GM21723 (cell line): ENCODE measurements at regions not wholly inside any gene's neighbourhood (a gene's known extent, or its start where the extent isn't known, plus 50 kb on each side); places are given as distances from the start of the nearest gene placed in this dataset.
A peak's percentile ranks its signal among the peaks of the same experiment; 100 is the strongest.
"Not testable (repeated sequence)": the region's sequence is repeated elsewhere in the genome, so short reads cannot be mapped to it uniquely, and the experiment has no call there.

Source experiments
- ATAC-seq: cut with Tn5 transposase; IDR thresholded peaks from one replicate; pipeline ENCODE4 v1.9.1; 2021; ENCODE audit warnings: mild to moderate bottlenecking, moderate library complexity; ENCODE audit not compliant: unreplicated experiment

GRCh38 chr3:26108846-26109489 is 319.1 kb downstream of the OXSM start:
- no peak for ATAC-seq

DNA sequence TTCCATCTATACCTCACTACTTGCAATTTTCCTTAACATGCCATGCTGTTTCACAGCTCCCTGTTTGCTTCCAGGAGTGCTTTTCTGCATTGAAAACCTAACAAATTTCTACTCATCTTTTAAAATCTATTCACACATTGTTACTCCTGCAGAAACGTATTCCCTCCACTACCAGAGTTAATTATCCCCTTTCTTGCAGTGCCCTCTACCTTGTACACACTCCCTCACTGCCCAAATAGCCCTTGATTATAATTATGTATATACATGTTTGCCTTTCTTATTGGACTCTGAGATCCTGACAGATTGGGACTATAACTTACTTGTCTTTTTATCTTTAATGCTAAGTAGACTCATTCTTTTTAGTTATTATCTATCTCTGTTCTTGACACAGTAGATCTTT is 325.0 kb downstream of the OXSM start:
- ATAC-seq = no peak

DNA sequence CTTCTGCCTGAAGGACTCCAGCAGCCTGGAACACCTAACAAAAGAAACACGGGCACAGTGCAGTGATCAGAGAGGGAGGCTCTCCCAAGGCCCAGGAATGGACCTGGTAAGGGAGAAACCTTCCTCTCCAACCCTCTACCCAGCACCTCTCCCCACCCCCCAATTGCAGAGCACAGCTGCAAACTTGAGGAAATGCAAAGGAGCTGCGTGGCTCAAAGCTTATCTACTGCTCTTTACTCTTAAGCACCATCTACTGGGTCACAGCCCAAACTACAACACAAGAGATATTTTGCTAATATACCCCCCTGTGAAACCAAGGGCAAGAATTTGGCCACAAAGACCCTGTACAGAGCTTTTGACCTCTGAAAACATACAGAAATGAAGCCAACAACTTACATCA is 328.3 kb downstream of the OXSM start:
- peak; percentile 84 for ATAC-seq

DNA sequence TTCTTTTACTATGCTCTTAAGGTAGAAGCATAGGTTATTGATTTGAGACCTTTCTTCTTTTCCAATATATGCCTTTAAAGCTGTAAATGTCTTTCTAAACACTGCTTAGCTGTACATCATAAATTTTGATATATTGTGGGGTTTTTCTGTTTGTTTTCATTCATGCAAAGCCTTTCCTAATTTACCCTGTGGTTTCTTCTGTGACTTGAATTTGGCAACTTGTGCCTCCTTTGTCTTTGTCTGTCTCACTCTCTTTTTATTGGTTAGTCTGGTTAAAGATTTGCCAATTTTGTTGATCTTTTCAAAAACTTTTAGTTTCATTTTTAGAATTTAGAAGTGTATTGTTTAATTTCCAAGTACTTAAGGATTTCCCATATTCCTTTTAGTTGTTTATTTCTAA is 343.1 kb downstream of the OXSM start:
- no peak for ATAC-seq

DNA sequence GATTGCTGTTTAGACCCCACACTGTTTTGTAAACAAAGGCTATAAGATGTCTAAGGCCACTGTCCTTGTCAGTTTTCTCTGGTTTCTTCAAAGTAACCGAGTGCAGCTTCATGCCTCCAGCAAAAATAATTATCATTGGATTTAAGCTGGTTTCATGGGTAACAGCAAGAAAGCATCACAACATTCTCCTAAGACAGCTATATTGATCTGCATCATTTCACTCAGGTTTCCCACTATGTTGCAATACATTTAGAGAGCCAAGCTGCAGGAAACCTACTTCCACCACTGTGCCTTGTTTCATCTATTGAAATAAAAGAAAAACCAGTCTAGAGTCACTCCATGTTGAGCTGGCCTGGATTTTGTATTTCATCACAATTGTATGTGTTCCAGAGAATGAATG is 351.4 kb downstream of the OXSM start:
- no peak for ATAC-seq

- no peak for ATAC-seq
These were observed 355.9 kb downstream of the OXSM start for GRCh38 chr3:26145769-26146168.

GRCh38 chr3:26157428-26157827 is 367.5 kb downstream of the OXSM start:
- ATAC-seq = not testable (repeated sequence)

GRCh38 chr3:26171006-26171405 is 381.1 kb downstream of the OXSM start:
- no peak for ATAC-seq

GRCh38 chr3:26191556-26191955 is 401.7 kb downstream of the OXSM start:
- ATAC-seq = no peak

- ATAC-seq = no peak
These were observed 403.7 kb downstream of the OXSM start for GRCh38 chr3:26193558-26193957.

DNA sequence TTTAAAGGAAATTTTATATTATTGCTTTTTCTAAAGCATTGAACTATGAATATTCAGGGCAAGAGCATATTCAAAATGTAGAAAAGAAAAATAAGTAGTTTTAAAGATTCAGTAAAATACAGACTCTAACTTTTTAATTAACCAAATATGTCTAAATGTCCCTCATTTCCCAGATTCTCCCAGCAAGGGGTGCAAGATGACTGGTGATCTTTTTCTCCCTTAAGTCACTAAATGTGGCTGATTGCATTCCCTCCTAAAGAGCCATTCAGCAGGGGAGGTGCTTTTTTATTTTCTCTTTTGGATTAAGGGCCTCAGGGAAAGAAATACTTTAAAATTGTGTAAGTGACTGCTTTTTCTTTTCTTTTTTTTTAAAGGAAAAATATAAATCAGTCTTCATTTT is 406.9 kb downstream of the OXSM start:
- ATAC-seq = no peak

DNA sequence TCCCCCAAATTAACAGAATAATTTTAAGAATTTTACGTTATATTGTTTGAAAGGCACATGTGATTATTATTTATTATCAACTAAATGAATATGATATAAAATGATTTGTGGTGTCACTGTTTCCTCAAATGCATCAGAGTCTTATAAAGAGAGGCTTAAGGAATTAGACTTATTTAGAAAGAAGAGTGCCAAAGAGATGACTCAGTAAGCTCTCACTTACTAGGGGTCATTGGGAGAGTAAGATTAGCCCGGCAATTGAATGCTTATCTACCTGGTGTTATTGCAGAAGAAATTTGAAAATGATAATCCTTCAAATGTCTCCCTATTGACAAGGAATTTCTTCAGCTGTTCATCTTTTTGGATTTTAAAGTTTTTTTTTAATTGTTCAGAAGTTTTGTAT is 408.7 kb downstream of the OXSM start:
- ATAC-seq = no peak

- no peak for ATAC-seq
These were observed 412.3 kb downstream of the OXSM start for GRCh38 chr3:26202169-26202568.

DNA sequence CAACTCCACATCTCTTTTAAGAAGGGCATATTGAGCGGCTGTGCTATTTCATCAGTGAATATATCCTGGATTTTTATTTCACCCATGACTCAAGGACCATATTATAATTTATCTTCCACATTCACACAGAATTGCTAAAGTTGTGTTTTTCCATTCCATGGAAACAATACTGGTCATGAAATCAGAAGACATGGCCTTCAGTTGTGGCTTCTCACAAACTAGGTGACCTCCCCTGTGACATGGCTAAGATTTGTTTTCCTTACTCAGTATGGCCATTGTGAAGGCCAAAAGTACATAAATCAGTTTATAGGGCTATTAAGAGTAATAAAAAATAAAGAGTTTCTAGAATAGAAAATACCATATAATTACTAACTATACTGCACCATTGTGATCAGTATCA is 415.6 kb downstream of the OXSM start:
- ATAC-seq = no peak

- no peak for ATAC-seq
These were observed 414.4 kb upstream of the LRRC3B start for GRCh38 chr3:26208201-26208600.

GRCh38 chr3:26229801-26230200 is 392.8 kb upstream of the LRRC3B start:
- no peak for ATAC-seq

DNA sequence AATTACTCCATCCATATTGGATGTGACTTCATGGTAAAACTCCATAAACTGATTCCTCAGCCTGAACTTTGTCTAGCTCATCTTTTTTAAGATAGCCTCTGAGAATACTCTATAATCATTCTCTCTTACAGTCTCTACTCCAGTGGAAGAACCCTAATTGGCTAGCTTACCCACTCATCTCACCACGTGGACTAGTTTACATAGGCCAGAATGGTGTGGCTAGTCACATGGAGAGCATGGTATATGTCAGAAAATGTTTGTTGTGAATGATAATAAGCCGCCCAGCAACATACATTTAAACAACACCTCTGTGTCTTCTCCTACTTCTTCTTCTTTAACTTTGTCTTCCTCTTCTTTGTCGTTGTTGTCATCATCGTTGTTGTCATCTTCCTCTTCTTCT is 389.2 kb upstream of the LRRC3B start:
- no peak for ATAC-seq

GRCh38 chr3:26236531-26236930 is 386.0 kb upstream of the LRRC3B start:
- ATAC-seq = no peak

- ATAC-seq = no peak
These were observed 385.4 kb upstream of the LRRC3B start for GRCh38 chr3:26237036-26237682.

GRCh38 chr3:26244586-26244985 is 378.0 kb upstream of the LRRC3B start:
- not testable (repeated sequence) for ATAC-seq

DNA sequence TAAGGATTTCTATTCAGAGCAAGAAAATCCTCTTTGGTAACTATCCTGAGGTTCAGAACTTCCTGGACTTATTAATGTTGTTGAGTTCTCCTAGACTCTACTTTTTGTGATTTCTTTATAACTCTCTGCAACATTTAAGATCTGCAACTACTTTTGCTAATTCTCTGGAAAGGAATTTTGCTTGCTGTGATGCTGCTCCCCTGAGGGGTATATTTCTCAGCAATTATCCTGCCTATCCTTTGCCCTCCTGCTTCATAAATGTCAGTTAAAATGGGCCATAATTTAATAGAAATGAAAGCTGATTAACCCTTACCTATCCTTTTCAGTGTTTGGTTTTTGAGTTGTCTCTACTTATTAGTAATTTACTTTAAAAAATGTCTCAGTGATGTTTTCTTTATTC is 377.3 kb upstream of the LRRC3B start:
- no peak for ATAC-seq

GRCh38 chr3:26246901-26247300 is 375.7 kb upstream of the LRRC3B start:
- no peak for ATAC-seq

DNA sequence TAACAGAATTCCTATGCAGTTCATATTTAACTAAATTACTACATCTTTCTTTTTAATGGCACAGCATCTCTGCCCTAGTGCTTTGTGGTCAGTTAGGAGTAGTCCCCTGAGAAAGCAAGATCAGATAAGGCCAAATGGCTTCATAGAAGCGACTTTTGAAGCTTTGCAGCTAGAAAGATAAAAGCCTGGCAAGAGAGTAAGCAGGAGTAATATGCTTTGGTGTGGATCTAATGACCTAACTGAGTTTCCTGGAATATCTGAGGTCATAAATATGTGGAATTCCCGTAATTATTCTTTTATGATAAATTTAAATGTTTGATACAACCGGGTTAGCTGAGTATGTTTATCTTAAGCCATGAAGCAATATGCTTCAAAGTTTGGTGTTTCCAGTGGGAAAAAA is 374.9 kb upstream of the LRRC3B start:
- no peak for ATAC-seq
